ENCODE measurements at regions not wholly inside any gene's neighbourhood (a gene's known extent, or its start where the extent isn't known, plus 50 kb on each side); places are given as distances from the start of the nearest gene placed in this dataset.

DNA sequence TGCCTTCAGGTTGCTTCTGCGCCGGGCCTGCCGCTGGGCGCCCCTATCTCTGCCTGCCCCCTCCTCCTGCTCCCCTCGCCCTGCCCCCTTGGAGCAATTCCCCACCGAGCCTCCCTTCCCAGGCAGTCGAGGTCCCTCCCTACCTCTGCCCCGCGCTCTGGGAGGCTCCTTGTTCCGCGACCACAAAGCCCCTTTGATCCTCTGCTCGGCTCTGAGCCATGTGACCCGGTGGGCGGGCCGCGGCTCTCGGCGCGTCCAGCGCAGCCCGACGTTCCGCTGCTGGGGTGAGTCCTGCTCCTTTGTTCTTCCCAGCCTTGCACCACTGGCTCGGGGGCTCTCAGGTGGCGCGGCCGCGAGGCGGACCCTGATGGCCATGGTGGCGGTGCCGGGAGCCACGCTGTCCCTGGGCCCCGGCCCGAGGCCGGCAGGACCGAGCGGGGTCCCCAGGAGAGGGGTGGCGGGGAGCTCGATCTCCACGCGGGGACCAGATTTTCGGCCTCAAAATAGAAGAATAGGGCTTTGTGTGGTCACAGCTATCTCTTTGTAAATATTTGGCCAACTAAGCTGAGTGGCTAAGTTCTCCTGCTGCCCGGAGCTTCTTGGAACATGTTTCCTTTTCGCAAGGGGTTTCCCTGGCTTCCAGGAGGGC, 310.6 kb downstream of the SEC14L1 start:
- Histone ChIP-seq H3K9ac (ENCODE audit: insufficient read depth in 1 of 2, low read depth in 2 of 2, low read length in 2 of 2) (peak overlapping the region; percentile 57 to 92), H3K27me3 (ENCODE audit: control insufficient read depth in 2 of 2, insufficient read depth in 2 of 2, low read length in 2 of 2) (no peaks in the 10 kb centered on the region), H3K9me1 (ENCODE audit: control insufficient read depth, insufficient read depth, low read length) (no peaks in the 10 kb centered on the region), H2AFZ (ENCODE audit: low read depth, low read length) (peak overlapping the region; percentile 59), H3K9me3 (replicated peaks; ENCODE audit: control insufficient read depth, insufficient read depth, low read depth, low read length) (no peaks in the 10 kb centered on the region), H3K4me2 (ENCODE audit: insufficient read depth, low read length) (peak overlapping the region; percentile 78), H3K36me3 (ENCODE audit: control insufficient read depth, insufficient read depth, low read length) (peaks cover 5% of the 10 kb centered on the region; the same call in 2 of the 3 replicates), H3K27ac (ENCODE audit: extremely low read depth, low read depth, low read length) (peak overlapping the region; percentile 71), H3K4me1 (replicated peaks in 1 of 2; ENCODE audit: control insufficient read depth in 2 of 2, insufficient read depth in 2 of 2, low read length in 2 of 2) (peaks cover 62 to 73% of the 10 kb centered on the region in 2 experiments), H3K4me3 (peak overlapping the region; percentile 41), H4K20me1 (replicated peaks; ENCODE audit: control insufficient read depth, insufficient read depth, low read length) (peaks cover 8% of the 10 kb centered on the region; the same call in 1 of the 2 replicates), H3K79me2 (ENCODE audit: control insufficient read depth, insufficient read depth, low read length) (peaks cover 92% of the 10 kb centered on the region)
- 3% methylated on average over 29 of the region's 44 CpGs for WGBS (ENCODE audit: insufficient coverage, low coverage, missing lambda C conversion rate)
- peak; percentile 51 for FAIRE-seq
- DNase-seq (ENCODE audit: extremely low read depth in 1 of 4, low spot score in 3 of 4), result peak; percentile 75 to 84 (median 84)
- ATAC-seq, result peak; percentile 82
- ChIA-PET CTCF (ENCODE audit: low intra/inter-chr PET ratio) (no interaction called here), POLR2A (interaction anchor here (1.0 to 3.0 kb wide), 4 partner anchors 9 to 283 kb away, joined by 3 to 11 read pairs (median 6); no protein-coding TSS in a partner anchor)
- in situ Hi-C loops (cut with MboI) (no loop called here), intact Hi-C loops (cut with micrococcal nuclease) (no loop called here)
- no TSS peak for BruUV-seq (replicated peaks)
- no peak for TF ChIP-seq NR2C1 (IDR thresholded peaks at IDR 0.05)
- no peak for TF ChIP-seq NR2C1 (tag; IDR thresholded peaks at IDR 0.05)
- TF ChIP-seq XRCC4 (IDR thresholded peaks at IDR 0.05; ENCODE audit: extremely low read depth, insufficient read depth, insufficient read length), result no peak
- TF ChIP-seq RHOXF2B (CRISPR knock-in tag; conservative IDR thresholded peaks at IDR 0.05), result no peak
- no peak for TF ChIP-seq SRSF1 (IDR thresholded peaks at IDR 0.05; ENCODE audit: low read depth, low read length)
- peak; percentile 73 to 78 for TF ChIP-seq NRF1 (conservative IDR thresholded peaks at IDR 0.05 in 1 of 2, IDR thresholded peaks at IDR 0.05 in 1 of 2)
- TF ChIP-seq ZNF436 (CRISPR knock-in tag; IDR thresholded peaks at IDR 0.05), result no peak
- TF ChIP-seq MEF2A (IDR thresholded peaks at IDR 0.05; ENCODE audit: control insufficient read depth, low read depth, low read length), result no peak
- TF ChIP-seq CCNT2 (IDR thresholded peaks at IDR 0.05; ENCODE audit: borderline replicate concordance, extremely low read depth, insufficient read length, low read depth, low read length), result peak; percentile 51
- TF ChIP-seq ZNF696 (CRISPR knock-in tag; conservative IDR thresholded peaks at IDR 0.05), result no peak
- TF ChIP-seq, protein P1, sequence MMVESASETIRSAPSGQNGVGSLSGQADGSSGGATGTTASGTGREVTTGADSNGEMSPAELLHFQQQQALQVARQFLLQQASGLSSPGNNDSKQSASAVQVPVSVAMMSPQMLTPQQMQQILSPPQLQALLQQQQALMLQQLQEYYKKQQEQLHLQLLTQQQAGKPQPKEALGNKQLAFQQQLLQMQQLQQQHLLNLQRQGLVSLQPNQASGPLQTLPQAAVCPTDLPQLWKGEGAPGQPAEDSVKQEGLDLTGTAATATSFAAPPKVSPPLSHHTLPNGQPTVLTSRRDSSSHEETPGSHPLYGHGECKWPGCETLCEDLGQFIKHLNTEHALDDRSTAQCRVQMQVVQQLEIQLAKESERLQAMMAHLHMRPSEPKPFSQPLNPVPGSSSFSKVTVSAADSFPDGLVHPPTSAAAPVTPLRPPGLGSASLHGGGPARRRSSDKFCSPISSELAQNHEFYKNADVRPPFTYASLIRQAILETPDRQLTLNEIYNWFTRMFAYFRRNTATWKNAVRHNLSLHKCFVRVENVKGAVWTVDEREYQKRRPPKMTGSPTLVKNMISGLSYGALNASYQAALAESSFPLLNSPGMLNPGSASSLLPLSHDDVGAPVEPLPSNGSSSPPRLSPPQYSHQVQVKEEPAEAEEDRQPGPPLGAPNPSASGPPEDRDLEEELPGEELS (CRISPR knock-in tag; IDR thresholded peaks at IDR 0.05; ENCODE audit: borderline replicate concordance), result no peak
- TF ChIP-seq, protein P2, sequence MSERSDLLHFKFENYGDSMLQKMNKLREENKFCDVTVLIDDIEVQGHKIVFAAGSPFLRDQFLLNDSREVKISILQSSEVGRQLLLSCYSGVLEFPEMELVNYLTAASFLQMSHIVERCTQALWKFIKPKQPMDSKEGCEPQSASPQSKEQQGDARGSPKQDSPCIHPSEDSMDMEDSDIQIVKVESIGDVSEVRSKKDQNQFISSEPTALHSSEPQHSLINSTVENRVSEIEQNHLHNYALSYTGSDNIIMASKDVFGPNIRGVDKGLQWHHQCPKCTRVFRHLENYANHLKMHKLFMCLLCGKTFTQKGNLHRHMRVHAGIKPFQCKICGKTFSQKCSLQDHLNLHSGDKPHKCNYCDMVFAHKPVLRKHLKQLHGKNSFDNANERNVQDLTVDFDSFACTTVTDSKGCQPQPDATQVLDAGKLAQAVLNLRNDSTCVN (CRISPR knock-in tag; IDR thresholded peaks at IDR 0.05), result no peak
- 0 out of 6 replicates have a peak, but pooled peaks of 1 of the 3 experiments have one; percentile 15 for TF ChIP-seq ZBTB11 (CRISPR knock-in tag; IDR thresholded peaks at IDR 0.05)
- TF ChIP-seq ZNF507 (tag; conservative IDR thresholded peaks at IDR 0.05), result no peak
- no peak for TF ChIP-seq TBL1XR1 (IDR thresholded peaks at IDR 0.05; ENCODE audit: low read length in 2 of 2)
- no peak for TF ChIP-seq TBP (optimal IDR thresholded peaks at IDR 0.05; ENCODE audit: low read depth, low read length)
